Endodermal cell (in vitro differentiated cells): ENCODE measurements at regions not wholly inside any gene's neighbourhood (a gene's known extent, or its start where the extent isn't known, plus 50 kb on each side); places are given as distances from the start of the nearest gene placed in this dataset.

Source experiments
- DNase-seq: peaks from one replicate; pipeline ENCODE4 v3.0.0-alpha.2; 2017
- H3K27ac ChIP-seq: 2 replicates; pipeline ENCODE4 v1.5.1; 2013; ENCODE audit warnings: mild to moderate bottlenecking, low read depth, low read length, moderate library complexity
- H3K27me3 ChIP-seq: 2 replicates; pipeline ENCODE4 v1.6.1; 2013; ENCODE audit warnings: mild to moderate bottlenecking, low read length, moderate library complexity; ENCODE audit not compliant: insufficient read depth, control insufficient read depth, poor library complexity, severe bottlenecking
- H3K36me3 ChIP-seq: 2 replicates; pipeline ENCODE4 v1.7.0; 2013; ENCODE audit warnings: mild to moderate bottlenecking, low read length, moderate library complexity; ENCODE audit not compliant: control insufficient read depth, insufficient read depth
- H3K4me1 ChIP-seq: one replicate; pipeline ENCODE4 v1.7.0; 2013; ENCODE audit warnings: low read length; ENCODE audit not compliant: control insufficient read depth, insufficient read depth
- H3K4me3 ChIP-seq: 2 replicates; pipeline ENCODE4 v1.5.1; 2013; ENCODE audit warnings: mild to moderate bottlenecking, low read length, moderate library complexity
- H3K9ac ChIP-seq: 2 replicates; pipeline ENCODE4 v1.6.1; 2013; ENCODE audit warnings: mild to moderate bottlenecking, low read length, moderate library complexity; ENCODE audit not compliant: poor library complexity, severe bottlenecking; ENCODE audit errors: extremely low read depth
- H3K9me3 ChIP-seq: 2 replicates; pipeline ENCODE4 v1.6.1; 2013; ENCODE audit warnings: mild to moderate bottlenecking, low read length, moderate library complexity; ENCODE audit not compliant: control insufficient read depth
- H3K27ac Mint-ChIP-seq: 2 replicates; pipeline ENCODE4 v1.8.0; 2020; ENCODE audit warnings: mixed read lengths
- H3K27me3 Mint-ChIP-seq: 2 replicates; pipeline ENCODE4 v1.8.0; 2021; ENCODE audit warnings: mild to moderate bottlenecking, mixed read lengths; ENCODE audit not compliant: insufficient read depth
- H3K36me3 Mint-ChIP-seq: 2 replicates; pipeline ENCODE4 v1.8.0; 2020; ENCODE audit warnings: low read depth, mixed read lengths
- H3K4me1 Mint-ChIP-seq: 2 replicates; pipeline ENCODE4 v1.8.0; 2020; ENCODE audit warnings: mixed read lengths
- H3K4me3 Mint-ChIP-seq: 2 replicates; pipeline ENCODE4 v1.8.0; 2020; ENCODE audit warnings: mild to moderate bottlenecking, moderate library complexity, mixed read lengths
- H3K9me3 Mint-ChIP-seq: 2 replicates; pipeline ENCODE4 v1.8.0; 2020; ENCODE audit warnings: mild to moderate bottlenecking, mixed read lengths
- WGBS, 2 experiments: methylation state at CpG; one replicate each; pipeline versions ENCODE4 v1.1.5 to v1.1.7; 2013; ENCODE audit warnings: missing lambda C conversion rate in 2 of 2, mixed read lengths in 1 of 2; ENCODE audit not compliant: insufficient coverage in 1 of 2, insufficient read length in 1 of 2; 5-methylcytosine and 5-hydroxymethylcytosine counted together
- TF ChIP-seq, protein P1 (sequence below): fragments of 200-600 bp; sonication (generic); conservative IDR thresholded peaks from 2 replicates; pipeline ENCODE4 v1.5.0; 2021; ENCODE audit warnings: antibody characterized with exemption, mild to moderate bottlenecking

DNA sequence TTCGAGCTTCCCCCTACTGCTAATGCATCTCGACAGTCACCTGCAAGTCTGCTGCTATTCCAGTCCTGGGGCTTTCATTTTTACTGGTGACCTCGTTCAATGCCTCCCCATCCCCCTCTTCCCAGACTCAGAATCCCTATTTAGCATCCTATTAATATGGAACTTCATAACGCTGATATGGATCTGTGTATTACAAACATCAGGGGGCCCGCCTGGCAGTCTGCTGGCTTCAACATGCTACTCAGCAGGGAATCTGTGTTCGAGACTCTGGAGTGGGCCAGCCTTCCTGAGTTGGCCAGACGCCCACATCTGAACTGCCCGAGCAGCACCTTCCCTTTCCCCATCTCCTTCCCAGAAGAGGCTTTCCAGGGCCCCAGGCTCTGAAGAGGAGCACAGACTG lies 173.9 kb upstream of the PPARGC1A start:
- Histone ChIP-seq H3K27me3 (no peaks in the 10 kb centered on the region), H3K9ac (no peak overlapping the region), H3K36me3 (no peaks in the 10 kb centered on the region), H3K4me3 (no peak overlapping the region), H3K9me3 (no peaks in the 10 kb centered on the region), H3K4me1 (no peaks in the 10 kb centered on the region), H3K27ac (no peak overlapping the region)
- Mint-ChIP-seq H3K4me3 (no peak overlapping the region), H3K36me3 (no peaks in the 10 kb centered on the region), H3K9me3 (no peaks in the 10 kb centered on the region), H3K4me1 (peaks cover 6% of the 10 kb centered on the region), H3K27ac (no peak overlapping the region), H3K27me3 (peaks cover 1% of the 10 kb centered on the region)
- 92 to 95% methylated on average over 4 to 8 of the region's 8 CpGs for WGBS, 2 experiments
- TF ChIP-seq, protein P1, sequence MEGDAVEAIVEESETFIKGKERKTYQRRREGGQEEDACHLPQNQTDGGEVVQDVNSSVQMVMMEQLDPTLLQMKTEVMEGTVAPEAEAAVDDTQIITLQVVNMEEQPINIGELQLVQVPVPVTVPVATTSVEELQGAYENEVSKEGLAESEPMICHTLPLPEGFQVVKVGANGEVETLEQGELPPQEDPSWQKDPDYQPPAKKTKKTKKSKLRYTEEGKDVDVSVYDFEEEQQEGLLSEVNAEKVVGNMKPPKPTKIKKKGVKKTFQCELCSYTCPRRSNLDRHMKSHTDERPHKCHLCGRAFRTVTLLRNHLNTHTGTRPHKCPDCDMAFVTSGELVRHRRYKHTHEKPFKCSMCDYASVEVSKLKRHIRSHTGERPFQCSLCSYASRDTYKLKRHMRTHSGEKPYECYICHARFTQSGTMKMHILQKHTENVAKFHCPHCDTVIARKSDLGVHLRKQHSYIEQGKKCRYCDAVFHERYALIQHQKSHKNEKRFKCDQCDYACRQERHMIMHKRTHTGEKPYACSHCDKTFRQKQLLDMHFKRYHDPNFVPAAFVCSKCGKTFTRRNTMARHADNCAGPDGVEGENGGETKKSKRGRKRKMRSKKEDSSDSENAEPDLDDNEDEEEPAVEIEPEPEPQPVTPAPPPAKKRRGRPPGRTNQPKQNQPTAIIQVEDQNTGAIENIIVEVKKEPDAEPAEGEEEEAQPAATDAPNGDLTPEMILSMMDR: no peak
- DNase-seq: no peak

DNA sequence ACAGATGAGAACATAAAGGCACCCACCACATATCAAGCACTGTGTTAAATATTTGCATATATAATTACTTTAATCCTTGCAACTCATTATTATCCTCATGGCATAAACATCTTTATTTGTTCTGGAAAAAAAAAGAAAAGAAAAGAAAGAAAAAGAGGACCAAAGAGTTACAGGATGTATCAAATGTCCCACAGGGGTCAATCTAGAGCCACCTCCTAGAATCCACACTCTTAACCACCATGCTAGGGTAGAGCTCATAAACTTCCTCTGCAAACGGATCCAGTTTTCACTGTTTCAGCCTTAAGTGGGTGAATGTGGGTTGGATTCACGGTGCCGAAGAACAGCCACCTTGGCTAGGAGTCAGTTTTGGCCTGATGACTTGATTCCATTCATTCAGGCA lies 171.1 kb upstream of the PPARGC1A start:
- no peak overlapping the region for H3K4me3 Mint-ChIP-seq
- H3K27ac Mint-ChIP-seq: no peak overlapping the region
- no peaks in the 10 kb centered on the region for H3K27me3 ChIP-seq
- WGBS, 2 experiments: 76% methylated on average over 3 of the region's 3 CpGs; no CpG with 5 or more reads in 1 of the 2 experiments
- H3K9me3 Mint-ChIP-seq: no peaks in the 10 kb centered on the region
- no peaks in the 10 kb centered on the region for H3K9me3 ChIP-seq
- no peak overlapping the region for H3K4me3 ChIP-seq
- no peaks in the 10 kb centered on the region for H3K36me3 Mint-ChIP-seq
- TF ChIP-seq, protein P1: peak; percentile 56
- H3K4me1 Mint-ChIP-seq: peaks cover 3% of the 10 kb centered on the region
- H3K4me1 ChIP-seq: no peaks in the 10 kb centered on the region
- H3K9ac ChIP-seq: no peak overlapping the region
- H3K27ac ChIP-seq: no peak overlapping the region
- peaks cover 1% of the 10 kb centered on the region for H3K27me3 Mint-ChIP-seq
- no peak for DNase-seq
- H3K36me3 ChIP-seq: no peaks in the 10 kb centered on the region

DNA sequence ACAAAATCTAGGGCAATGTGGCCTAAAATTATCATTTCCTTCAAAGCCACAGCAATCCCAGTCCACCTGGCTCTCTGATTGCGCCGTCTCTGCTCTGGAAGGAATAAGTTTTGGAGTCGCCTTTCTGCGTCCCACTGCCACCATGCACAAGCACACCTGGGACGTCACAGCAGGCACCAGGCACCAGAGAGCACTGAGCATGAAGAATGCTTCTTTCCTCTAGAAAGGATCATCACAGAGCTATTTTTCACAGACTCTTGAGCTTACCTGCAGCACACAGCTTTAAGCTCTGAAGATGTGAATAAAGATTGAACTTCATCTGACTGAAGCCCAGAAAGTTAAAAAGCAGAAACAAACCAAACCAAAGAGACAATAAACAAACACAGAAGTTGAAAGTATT lies 170.0 kb upstream of the PPARGC1A start:
- Mint-ChIP-seq H3K4me3 (no peak overlapping the region), H3K27ac (no peak overlapping the region), H3K9me3 (no peaks in the 10 kb centered on the region), H3K27me3 (peaks cover 4% of the 10 kb centered on the region), H3K36me3 (no peaks in the 10 kb centered on the region), H3K4me1 (peaks cover 2% of the 10 kb centered on the region)
- TF ChIP-seq, protein P1: no peak
- Histone ChIP-seq H3K36me3 (no peaks in the 10 kb centered on the region), H3K4me3 (no peak overlapping the region), H3K27me3 (no peaks in the 10 kb centered on the region), H3K9ac (no peak overlapping the region), H3K4me1 (no peaks in the 10 kb centered on the region), H3K9me3 (no peaks in the 10 kb centered on the region), H3K27ac (no peak overlapping the region)
- 90 to 93% methylated on average over 5 of the region's 5 CpGs for WGBS, 2 experiments
- DNase-seq: no peak
